ENCODE measurements at regions not wholly inside any gene's neighbourhood (a gene's known extent, or its start where the extent isn't known, plus 50 kb on each side); places are given as distances from the start of the nearest gene placed in this dataset.

DNA sequence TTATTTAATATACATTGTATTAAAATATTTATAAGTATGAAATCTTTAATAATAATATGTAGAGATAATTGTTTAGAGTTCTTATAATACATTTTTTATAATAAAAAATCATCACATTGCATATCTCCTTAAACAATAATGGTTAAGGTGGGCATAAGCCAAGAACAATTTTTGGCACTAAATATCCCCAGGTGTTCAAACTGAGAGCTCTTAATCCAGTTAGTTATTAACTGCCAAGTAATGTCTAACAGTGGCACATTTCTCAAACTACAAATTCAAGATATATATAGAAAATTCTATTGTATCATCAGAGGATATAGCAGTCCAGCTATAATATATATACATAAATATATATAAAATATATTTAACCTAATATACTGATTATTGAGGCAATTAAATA is 680.8 kb downstream of the SI start:
- Histone ChIP-seq H3K9me3 (ENCODE audit: control insufficient read depth, low read length) (no peaks in the 10 kb centered on the region), H3K4me1 (ENCODE audit: control insufficient read depth, insufficient read depth, low read length) (no peaks in the 10 kb centered on the region), H3K4me3 (ENCODE audit: low read length) (no peak overlapping the region), H3K27ac (ENCODE audit: low read depth, low read length) (no peak overlapping the region), H3K27me3 (ENCODE audit: control insufficient read depth, insufficient read depth, low read length, poor library complexity, severe bottlenecking) (no peaks in the 10 kb centered on the region), H3K9ac (ENCODE audit: extremely low read depth, low read length, poor library complexity, severe bottlenecking) (no peak overlapping the region), H3K36me3 (ENCODE audit: control insufficient read depth, insufficient read depth, low read length) (no peaks in the 10 kb centered on the region)
- Mint-ChIP-seq H3K4me1 (peaks cover 15% of the 10 kb centered on the region), H3K27me3 (ENCODE audit: insufficient read depth) (no peaks in the 10 kb centered on the region), H3K27ac (no peak overlapping the region), H3K9me3 (peaks cover 6% of the 10 kb centered on the region), H3K4me3 (no peak overlapping the region), H3K36me3 (ENCODE audit: low read depth) (peaks cover 3% of the 10 kb centered on the region)
- no peak for DNase-seq
- TF ChIP-seq, protein P1, sequence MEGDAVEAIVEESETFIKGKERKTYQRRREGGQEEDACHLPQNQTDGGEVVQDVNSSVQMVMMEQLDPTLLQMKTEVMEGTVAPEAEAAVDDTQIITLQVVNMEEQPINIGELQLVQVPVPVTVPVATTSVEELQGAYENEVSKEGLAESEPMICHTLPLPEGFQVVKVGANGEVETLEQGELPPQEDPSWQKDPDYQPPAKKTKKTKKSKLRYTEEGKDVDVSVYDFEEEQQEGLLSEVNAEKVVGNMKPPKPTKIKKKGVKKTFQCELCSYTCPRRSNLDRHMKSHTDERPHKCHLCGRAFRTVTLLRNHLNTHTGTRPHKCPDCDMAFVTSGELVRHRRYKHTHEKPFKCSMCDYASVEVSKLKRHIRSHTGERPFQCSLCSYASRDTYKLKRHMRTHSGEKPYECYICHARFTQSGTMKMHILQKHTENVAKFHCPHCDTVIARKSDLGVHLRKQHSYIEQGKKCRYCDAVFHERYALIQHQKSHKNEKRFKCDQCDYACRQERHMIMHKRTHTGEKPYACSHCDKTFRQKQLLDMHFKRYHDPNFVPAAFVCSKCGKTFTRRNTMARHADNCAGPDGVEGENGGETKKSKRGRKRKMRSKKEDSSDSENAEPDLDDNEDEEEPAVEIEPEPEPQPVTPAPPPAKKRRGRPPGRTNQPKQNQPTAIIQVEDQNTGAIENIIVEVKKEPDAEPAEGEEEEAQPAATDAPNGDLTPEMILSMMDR (conservative IDR thresholded peaks at IDR 0.05): no peak

DNA sequence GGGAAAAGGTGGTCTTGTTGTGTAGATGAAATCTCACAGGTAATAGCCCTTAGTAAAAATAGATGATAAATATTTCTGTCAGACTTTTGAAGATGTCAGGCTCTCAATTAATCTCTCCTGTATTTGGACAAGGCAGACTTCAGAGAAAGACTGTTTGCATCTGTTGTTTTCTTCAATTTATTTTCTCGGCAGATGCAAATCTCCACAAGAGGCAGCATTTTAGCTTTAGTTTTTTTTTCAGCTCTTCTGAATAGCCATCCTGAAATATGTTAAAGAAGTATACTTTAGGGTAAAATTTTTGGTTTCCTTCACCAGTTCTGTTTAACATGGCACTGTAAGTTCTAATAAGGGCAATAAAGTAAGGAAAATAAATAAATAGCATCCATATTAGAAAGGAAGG is 685.1 kb downstream of the SI start:
- DNase-seq: no peak
- WGBS, 2 experiments (ENCODE audit: insufficient coverage in 1 of 2, insufficient read length in 1 of 2): 67 to 100% methylated on average over 1 of the region's 1 CpG

DNA sequence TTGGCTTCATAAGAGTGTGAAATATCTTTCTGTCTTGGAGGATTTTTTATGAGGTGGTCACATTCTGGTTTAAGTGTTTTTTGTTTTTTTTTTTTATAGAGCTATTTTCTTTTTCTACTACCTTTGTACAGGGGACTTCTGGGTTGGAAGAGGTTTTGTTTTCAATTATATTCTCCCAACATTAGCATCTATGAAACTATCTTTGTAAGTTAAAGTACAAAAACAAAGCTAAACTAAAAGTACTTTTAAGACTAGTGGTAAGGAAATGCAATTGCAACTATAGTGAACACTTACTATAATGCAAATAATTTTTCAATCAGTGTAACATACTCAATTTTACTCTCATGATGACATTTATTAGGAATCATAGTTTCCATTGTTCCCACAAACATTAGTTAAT is 688.2 kb downstream of the SI start:
- no peak for DNase-seq
- no peak overlapping the region for H3K4me3 Mint-ChIP-seq
- TF ChIP-seq, protein P1 (conservative IDR thresholded peaks at IDR 0.05): peak; percentile 69
- Histone ChIP-seq H3K9ac (ENCODE audit: extremely low read depth, low read length, poor library complexity, severe bottlenecking) (no peak overlapping the region), H3K27ac (ENCODE audit: low read depth, low read length) (no peak overlapping the region), H3K27me3 (ENCODE audit: control insufficient read depth, insufficient read depth, low read length, poor library complexity, severe bottlenecking) (no peaks in the 10 kb centered on the region), H3K9me3 (ENCODE audit: control insufficient read depth, low read length) (peaks cover 22% of the 10 kb centered on the region), H3K36me3 (ENCODE audit: control insufficient read depth, insufficient read depth, low read length) (no peaks in the 10 kb centered on the region), H3K4me1 (ENCODE audit: control insufficient read depth, insufficient read depth, low read length) (no peaks in the 10 kb centered on the region), H3K4me3 (ENCODE audit: low read length) (no peak overlapping the region)
- H3K9me3 Mint-ChIP-seq: peaks cover 23% of the 10 kb centered on the region
- H3K4me1 Mint-ChIP-seq: peaks cover 31% of the 10 kb centered on the region
- H3K36me3 Mint-ChIP-seq (ENCODE audit: low read depth): peaks cover 7% of the 10 kb centered on the region
- no peak overlapping the region for H3K27ac Mint-ChIP-seq
- H3K27me3 Mint-ChIP-seq (ENCODE audit: insufficient read depth): no peaks in the 10 kb centered on the region

More for the DNA sequence above, 685.1 kb downstream of the SI start:
- H3K4me3 ChIP-seq (ENCODE audit: low read length): no peak overlapping the region
- no peak overlapping the region for H3K9ac ChIP-seq (ENCODE audit: extremely low read depth, low read length, poor library complexity, severe bottlenecking)
- TF ChIP-seq, protein P1 (conservative IDR thresholded peaks at IDR 0.05): peak; percentile 67
- H3K9me3 Mint-ChIP-seq: peaks cover 11% of the 10 kb centered on the region
- peaks cover 3% of the 10 kb centered on the region for H3K9me3 ChIP-seq (ENCODE audit: control insufficient read depth, low read length)
- no peak overlapping the region for H3K27ac ChIP-seq (ENCODE audit: low read depth, low read length)
- no peaks in the 10 kb centered on the region for H3K4me1 ChIP-seq (ENCODE audit: control insufficient read depth, insufficient read depth, low read length)
- no peaks in the 10 kb centered on the region for H3K27me3 ChIP-seq (ENCODE audit: control insufficient read depth, insufficient read depth, low read length, poor library complexity, severe bottlenecking)
- H3K36me3 ChIP-seq (ENCODE audit: control insufficient read depth, insufficient read depth, low read length): no peaks in the 10 kb centered on the region
- H3K4me3 Mint-ChIP-seq: no peak overlapping the region
- H3K4me1 Mint-ChIP-seq: peaks cover 32% of the 10 kb centered on the region
- no peak overlapping the region for H3K27ac Mint-ChIP-seq
- H3K27me3 Mint-ChIP-seq (ENCODE audit: insufficient read depth): no peaks in the 10 kb centered on the region
- peaks cover 5% of the 10 kb centered on the region for H3K36me3 Mint-ChIP-seq (ENCODE audit: low read depth)
